K562 (cell line): ENCODE measurements at regions not wholly inside any gene's neighbourhood (a gene's known extent, or its start where the extent isn't known, plus 50 kb on each side); places are given as distances from the start of the nearest gene placed in this dataset.

Source experiments
- ATAC-seq: fragments of 200-7000 bp; cut with Tn5 transposase; 3 replicates; pipeline ENCODE4 v1.9.1; 2020; ENCODE audit warnings: moderate library complexity
- BruUV-seq: library from RNA; stranded (reverse); fragments of 400-500 nt; replicated peaks from 2 replicates; lab custom pipeline; 2021; lab: Mats Ljungman, UMichigan
- CTCF ChIA-PET: fragments of 300-600 bp; formaldehyde crosslinking; extraction: SDS; loops from one replicate; lab custom pipeline; 2021; ENCODE audit warnings: low intra/inter-chr PET ratio; lab: Yijun Ruan, JAX
- POLR2A ChIA-PET: fragments of 300-600, 350-650 bp; sonication (Branson Sonifier 250); formaldehyde crosslinking; extraction: SDS; loops from one replicate; lab custom pipeline; 2021; ENCODE audit warnings: antibody characterized with exemption, inconsistent platforms; lab: Yijun Ruan, JAX
- DNase-seq, 4 experiments: peaks; one replicate each; pipeline versions ENCODE4 v3.0.0 to v3.0.0-alpha.2; 2011 to 2018; ENCODE audit warnings: low spot score in 3 of 4, mixed read lengths in 3 of 4; ENCODE audit errors: extremely low read depth in 1 of 4
- FAIRE-seq: peaks from 2 replicates; lab custom pipeline; 2011; peaks lifted over from hg19 to GRCh38; lab: Jason Lieb, UNC
- H2AFZ ChIP-seq: 2 replicates; pipeline ENCODE4 v1.6.0; 2011; ENCODE audit warnings: low read depth, low read length, control low read depth, inconsistent platforms
- H3K27ac ChIP-seq: fragments of 200-600 bp; 3 replicates; pipeline ENCODE4 v1.8.0; 2011; ENCODE audit warnings: low read depth, mild to moderate bottlenecking, control low read depth, inconsistent platforms, low read length, moderate library complexity, mixed read lengths; ENCODE audit errors: extremely low read depth
- H3K27me3 ChIP-seq, 2 experiments: fragments of 300-600 bp in 1 of 2; 2 replicates in 1 of 2; 3 replicates in 1 of 2; pipeline versions ENCODE4 v1.6.0 to v1.8.0; 2011; ENCODE audit warnings: inconsistent platforms in 2 of 2, low read length in 2 of 2, mild to moderate bottlenecking in 1 of 2, mixed read lengths in 1 of 2, moderate library complexity in 1 of 2; ENCODE audit not compliant: control insufficient read depth in 2 of 2, insufficient read depth in 2 of 2
- H3K36me3 ChIP-seq: fragments of 300-600 bp; 3 replicates; pipeline ENCODE4 v1.8.0; 2011; ENCODE audit warnings: mild to moderate bottlenecking, low read length, inconsistent platforms; ENCODE audit not compliant: control insufficient read depth, insufficient read depth
- H3K4me1 ChIP-seq, 2 experiments: fragments of 200-600 bp in 1 of 2; replicated peaks in 1 of 2; 2 replicates in 1 of 2; 3 replicates in 1 of 2; pipeline versions ENCODE4 v1.5.1 to v1.8.0; 2011; ENCODE audit warnings: inconsistent platforms in 2 of 2, low read length in 2 of 2, mild to moderate bottlenecking in 1 of 2, mixed read lengths in 1 of 2, moderate library complexity in 1 of 2; ENCODE audit not compliant: control insufficient read depth in 2 of 2, insufficient read depth in 2 of 2
- H3K4me2 ChIP-seq: 2 replicates; pipeline ENCODE4 v1.6.1; 2011; ENCODE audit warnings: low read length, control low read depth, inconsistent platforms, mixed read lengths; ENCODE audit not compliant: insufficient read depth
- H3K4me3 ChIP-seq: fragments of 200-600 bp; sonication (generic), shearing (Covaris generic); 2 replicates; pipeline ENCODE4 v1.5.1; 2016; ENCODE audit warnings: control low read depth, inconsistent platforms
- H3K79me2 ChIP-seq: fragments of 200-600 bp; 3 replicates; pipeline ENCODE4 v1.8.0; 2011; ENCODE audit warnings: low read length, inconsistent platforms; ENCODE audit not compliant: control insufficient read depth, insufficient read depth
- H3K9ac ChIP-seq, 2 experiments: 2 replicates each; pipeline versions ENCODE4 v1.6.0 to v1.6.1; 2011; ENCODE audit warnings: low read depth in 2 of 2, low read length in 2 of 2, control low read depth in 1 of 2, inconsistent platforms in 1 of 2, mild to moderate bottlenecking in 1 of 2, mixed read lengths in 1 of 2; ENCODE audit not compliant: insufficient read depth in 1 of 2
- H3K9me1 ChIP-seq: one replicate; pipeline ENCODE4 v1.6.0; 2011; ENCODE audit warnings: inconsistent platforms, mild to moderate bottlenecking, low read length, moderate library complexity; ENCODE audit not compliant: control insufficient read depth, insufficient read depth
- H3K9me3 ChIP-seq: replicated peaks from 2 replicates; pipeline ENCODE4 v1.5.1; 2011; ENCODE audit warnings: low read depth, low read length, inconsistent platforms; ENCODE audit not compliant: control insufficient read depth, insufficient read depth
- H4K20me1 ChIP-seq: replicated peaks from 2 replicates; pipeline ENCODE4 v1.6.1; 2011; ENCODE audit warnings: low read length, inconsistent platforms, mixed read lengths; ENCODE audit not compliant: control insufficient read depth, insufficient read depth
- BHLHE40 ChIP-seq: IDR thresholded peaks from 2 replicates; pipeline ENCODE4 v1.6.1; 2011; ENCODE audit warnings: low read length, improper control_type of control experiment
- KDM1A ChIP-seq, 2 experiments: fragments of 450-650 bp; IDR thresholded peaks; 2 replicates each; pipeline ENCODE4 v1.6.1; 2016; ENCODE audit warnings: mild to moderate bottlenecking in 2 of 2
- NCOA1 ChIP-seq: fragments of 450-650 bp; IDR thresholded peaks from 2 replicates; pipeline ENCODE4 v1.6.1; 2016; ENCODE audit warnings: low read depth
- NFATC3 ChIP-seq: fragments of 450-650 bp; IDR thresholded peaks from 2 replicates; pipeline ENCODE4 v1.6.1; 2017; ENCODE audit warnings: mild to moderate bottlenecking
- NR4A1 ChIP-seq, 2 experiments: fragments of 250-450 bp in 1 of 2; fragments of 450-650 bp in 1 of 2; sonication (Bioruptor Pico) in 1 of 2; IDR thresholded peaks; 2 replicates each; pipeline versions ENCODE4 v1.4.0 to v1.6.1; 2016 to 2020; ENCODE audit warnings: mild to moderate bottlenecking in 2 of 2, missing compliant biosample characterization in 1 of 2, missing genetic modification characterization in 1 of 2, moderate library complexity in 1 of 2
- PCBP2 ChIP-seq: fragments of 200-400 bp; formaldehyde crosslinking; IDR thresholded peaks from 2 replicates; pipeline ENCODE4 v1.6.1; 2018; ENCODE audit warnings: low read length, low read depth, mild to moderate bottlenecking, moderate library complexity; ENCODE audit not compliant: poor library complexity, severe bottlenecking
- RBBP5 ChIP-seq: fragments of 200-600 bp; sonication (generic); IDR thresholded peaks from 2 replicates; pipeline ENCODE4 v1.6.1; 2012; ENCODE audit warnings: borderline replicate concordance, mild to moderate bottlenecking, low read length, control low read depth, inconsistent platforms; ENCODE audit not compliant: insufficient read depth, poor library complexity, severe bottlenecking
- SOX6 ChIP-seq: fragments of 450-650 bp; IDR thresholded peaks from 2 replicates; pipeline ENCODE4 v1.6.1; 2014; ENCODE audit warnings: mild to moderate bottlenecking
- WHSC1 ChIP-seq: IDR thresholded peaks from one replicate; pipeline ENCODE4 v1.6.1; 2012; ENCODE audit warnings: low read length, control low read depth, inconsistent platforms
- WGBS: fragments of 100-300 bp; shearing (Covaris generic); methylation state at CpG from one replicate; pipeline ENCODE4 v1.1.6; 2016; ENCODE audit warnings: low coverage, mixed read lengths; ENCODE audit not compliant: insufficient coverage; ENCODE audit errors: missing lambda C conversion rate; 5-methylcytosine and 5-hydroxymethylcytosine counted together
- in situ Hi-C: fragments of 300-500 bp; cut with MboI; formaldehyde crosslinking; loops from 4 replicates; pipeline ENCODE4 v1.15.0; 2018; ENCODE audit warnings: inconsistent platforms, mixed read lengths
- intact Hi-C: fragments of 100-400 bp; cut with micrococcal nuclease; formaldehyde crosslinking; loops from 2 replicates; pipeline ENCODE4 v1.14.2; 2022
- TF ChIP-seq, protein P1 (sequence below): sonication (generic); IDR thresholded peaks from 2 replicates; pipeline ENCODE4 v1.6.1; 2016
- TF ChIP-seq, protein P2 (sequence below): sonication (generic); formaldehyde crosslinking; IDR thresholded peaks from 2 replicates; pipeline ENCODE4 v1.8.0; 2022; ENCODE audit warnings: mild to moderate bottlenecking, missing genetic modification reagents

DNA sequence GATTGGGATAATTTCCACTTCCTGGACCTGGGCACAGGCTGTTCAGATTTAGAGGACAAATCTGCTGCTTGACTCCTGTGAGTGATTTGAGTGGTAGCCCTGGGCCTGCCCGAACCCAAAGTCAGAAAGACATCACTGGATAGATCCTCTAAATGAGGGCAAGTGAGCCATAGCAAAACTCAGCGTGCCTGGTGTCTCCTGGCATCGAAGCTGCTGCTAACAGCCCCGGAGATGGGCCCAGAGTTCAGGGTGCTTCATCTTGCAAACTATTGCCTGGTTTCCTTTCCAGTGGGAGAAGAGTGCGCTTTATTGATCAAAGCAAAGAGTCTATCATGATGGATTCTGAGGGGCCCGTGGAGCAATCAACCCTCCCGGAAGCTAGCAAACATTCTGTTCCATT, 153.1 kb upstream of the KLHL29 start (continued):
- TF ChIP-seq RBBP5: no peak

DNA sequence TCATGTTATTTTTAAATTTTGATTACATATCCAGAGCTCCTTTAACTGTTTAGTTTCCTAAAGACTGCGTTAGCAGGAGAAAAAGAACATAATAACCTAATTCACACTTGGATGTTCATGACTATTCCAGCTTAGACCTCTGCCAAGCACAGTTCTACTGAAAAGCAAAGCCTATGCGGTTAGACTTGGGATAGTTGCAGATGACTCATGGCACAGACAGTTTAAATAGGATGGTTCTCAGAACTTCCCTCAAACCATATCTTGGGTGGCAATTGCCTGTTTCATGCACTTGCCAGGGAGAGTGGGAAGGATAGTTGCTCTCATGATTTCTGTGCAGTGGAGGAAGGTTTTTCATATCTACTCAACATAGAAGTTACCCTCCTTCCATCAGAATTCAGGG, 149.7 kb upstream of the KLHL29 start:
- no peaks in the 10 kb centered on the region for H3K36me3 ChIP-seq
- no peaks in the 10 kb centered on the region; a peak in 1 of 5 replicates for H3K27me3 ChIP-seq
- H2AFZ ChIP-seq: no peak overlapping the region
- H4K20me1 ChIP-seq: no peaks in the 10 kb centered on the region
- H3K27ac ChIP-seq: no peak overlapping the region
- no peaks in the 10 kb centered on the region for H3K9me1 ChIP-seq
- no TSS peak for BruUV-seq
- no peaks in the 10 kb centered on the region for H3K79me2 ChIP-seq
- ATAC-seq (no peak), FAIRE-seq (no peak), DNase-seq (no peak)
- H3K4me1 ChIP-seq: no peaks in the 10 kb centered on the region
- 0% methylated on average over 2 of the region's 2 CpGs for WGBS
- in situ Hi-C loops: no loop called here
- H3K4me3 ChIP-seq: no peak overlapping the region
- TF ChIP-seq PCBP2 (no peak), KDM1A (IDR thresholded peaks at IDR 0.05) (no peak), NCOA1 (no peak), WHSC1 (no peak), NR4A1 (CRISPR knock-in tag; IDR thresholded peaks at IDR 0.05) (no peak), NR4A1 (tag; IDR thresholded peaks at IDR 0.05) (no peak), SOX6 (no peak), NFATC3 (no peak), BHLHE40 (no peak)
- TF ChIP-seq, protein P1, sequence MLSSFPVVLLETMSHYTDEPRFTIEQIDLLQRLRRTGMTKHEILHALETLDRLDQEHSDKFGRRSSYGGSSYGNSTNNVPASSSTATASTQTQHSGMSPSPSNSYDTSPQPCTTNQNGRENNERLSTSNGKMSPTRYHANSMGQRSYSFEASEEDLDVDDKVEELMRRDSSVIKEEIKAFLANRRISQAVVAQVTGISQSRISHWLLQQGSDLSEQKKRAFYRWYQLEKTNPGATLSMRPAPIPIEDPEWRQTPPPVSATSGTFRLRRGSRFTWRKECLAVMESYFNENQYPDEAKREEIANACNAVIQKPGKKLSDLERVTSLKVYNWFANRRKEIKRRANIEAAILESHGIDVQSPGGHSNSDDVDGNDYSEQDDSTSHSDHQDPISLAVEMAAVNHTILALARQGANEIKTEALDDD: no peak
- TF ChIP-seq, protein P2, sequence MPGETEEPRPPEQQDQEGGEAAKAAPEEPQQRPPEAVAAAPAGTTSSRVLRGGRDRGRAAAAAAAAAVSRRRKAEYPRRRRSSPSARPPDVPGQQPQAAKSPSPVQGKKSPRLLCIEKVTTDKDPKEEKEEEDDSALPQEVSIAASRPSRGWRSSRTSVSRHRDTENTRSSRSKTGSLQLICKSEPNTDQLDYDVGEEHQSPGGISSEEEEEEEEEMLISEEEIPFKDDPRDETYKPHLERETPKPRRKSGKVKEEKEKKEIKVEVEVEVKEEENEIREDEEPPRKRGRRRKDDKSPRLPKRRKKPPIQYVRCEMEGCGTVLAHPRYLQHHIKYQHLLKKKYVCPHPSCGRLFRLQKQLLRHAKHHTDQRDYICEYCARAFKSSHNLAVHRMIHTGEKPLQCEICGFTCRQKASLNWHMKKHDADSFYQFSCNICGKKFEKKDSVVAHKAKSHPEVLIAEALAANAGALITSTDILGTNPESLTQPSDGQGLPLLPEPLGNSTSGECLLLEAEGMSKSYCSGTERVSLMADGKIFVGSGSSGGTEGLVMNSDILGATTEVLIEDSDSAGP (CRISPR knock-in tag): no peak
- TF ChIP-seq, all 486 proteins: peak for 0
- no peak overlapping the region for H3K9ac ChIP-seq
- intact Hi-C loops: no loop called here
- CTCF ChIA-PET: no interaction called here
- POLR2A ChIA-PET: no interaction called here
- H3K9me3 ChIP-seq: no peaks in the 10 kb centered on the region
- H3K4me2 ChIP-seq: no peak overlapping the region
